GM12865 (cell line): ENCODE measurements at regions not wholly inside any gene's neighbourhood (a gene's known extent, or its start where the extent isn't known, plus 50 kb on each side); places are given as distances from the start of the nearest gene placed in this dataset.
A peak's percentile ranks its signal among the peaks of the same experiment; 100 is the strongest.
"Not testable (repeated sequence)": the region's sequence is repeated elsewhere in the genome, so short reads cannot be mapped to it uniquely, and the experiment has no call there.

Experiments used
- DNase-seq: peaks from one replicate; pipeline ENCODE4 v3.0.0; 2010; ENCODE audit warnings: low read depth
- H3K4me3 ChIP-seq: 2 replicates; pipeline ENCODE4 v1.5.1; 2011; ENCODE audit warnings: mild to moderate bottlenecking, low read depth, low read length, control low read depth
- TF ChIP-seq, protein P1 (sequence below): IDR thresholded peaks from 2 replicates; pipeline ENCODE4 v1.5.1; 2011; ENCODE audit warnings: low read length, control low read depth, low read depth, inconsistent platforms; ENCODE audit not compliant: insufficient read depth; ENCODE audit errors: missing control alignments

DNA sequence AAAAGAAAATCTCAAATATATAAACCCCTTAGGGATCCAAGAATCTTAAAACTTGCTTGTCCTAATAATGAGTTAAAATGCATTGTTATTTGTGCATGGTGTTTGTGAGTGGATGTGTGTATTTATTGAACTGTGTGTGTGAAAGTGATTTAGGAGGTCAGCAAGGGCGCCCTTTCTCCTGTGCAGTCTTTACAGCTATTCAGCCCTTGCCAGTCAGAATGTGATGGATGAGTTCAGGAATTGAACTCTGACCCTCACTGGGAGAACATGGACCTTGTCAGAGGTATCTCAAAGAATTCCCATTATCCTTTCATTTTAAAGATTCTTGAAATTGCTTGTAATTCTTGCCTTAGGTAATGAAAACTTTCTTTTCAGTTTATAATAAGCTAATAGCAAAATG lies 493.0 kb upstream of the ADGRL4 start:
- DNase-seq: no peak
- TF ChIP-seq, protein P1, sequence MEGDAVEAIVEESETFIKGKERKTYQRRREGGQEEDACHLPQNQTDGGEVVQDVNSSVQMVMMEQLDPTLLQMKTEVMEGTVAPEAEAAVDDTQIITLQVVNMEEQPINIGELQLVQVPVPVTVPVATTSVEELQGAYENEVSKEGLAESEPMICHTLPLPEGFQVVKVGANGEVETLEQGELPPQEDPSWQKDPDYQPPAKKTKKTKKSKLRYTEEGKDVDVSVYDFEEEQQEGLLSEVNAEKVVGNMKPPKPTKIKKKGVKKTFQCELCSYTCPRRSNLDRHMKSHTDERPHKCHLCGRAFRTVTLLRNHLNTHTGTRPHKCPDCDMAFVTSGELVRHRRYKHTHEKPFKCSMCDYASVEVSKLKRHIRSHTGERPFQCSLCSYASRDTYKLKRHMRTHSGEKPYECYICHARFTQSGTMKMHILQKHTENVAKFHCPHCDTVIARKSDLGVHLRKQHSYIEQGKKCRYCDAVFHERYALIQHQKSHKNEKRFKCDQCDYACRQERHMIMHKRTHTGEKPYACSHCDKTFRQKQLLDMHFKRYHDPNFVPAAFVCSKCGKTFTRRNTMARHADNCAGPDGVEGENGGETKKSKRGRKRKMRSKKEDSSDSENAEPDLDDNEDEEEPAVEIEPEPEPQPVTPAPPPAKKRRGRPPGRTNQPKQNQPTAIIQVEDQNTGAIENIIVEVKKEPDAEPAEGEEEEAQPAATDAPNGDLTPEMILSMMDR: no peak

DNA sequence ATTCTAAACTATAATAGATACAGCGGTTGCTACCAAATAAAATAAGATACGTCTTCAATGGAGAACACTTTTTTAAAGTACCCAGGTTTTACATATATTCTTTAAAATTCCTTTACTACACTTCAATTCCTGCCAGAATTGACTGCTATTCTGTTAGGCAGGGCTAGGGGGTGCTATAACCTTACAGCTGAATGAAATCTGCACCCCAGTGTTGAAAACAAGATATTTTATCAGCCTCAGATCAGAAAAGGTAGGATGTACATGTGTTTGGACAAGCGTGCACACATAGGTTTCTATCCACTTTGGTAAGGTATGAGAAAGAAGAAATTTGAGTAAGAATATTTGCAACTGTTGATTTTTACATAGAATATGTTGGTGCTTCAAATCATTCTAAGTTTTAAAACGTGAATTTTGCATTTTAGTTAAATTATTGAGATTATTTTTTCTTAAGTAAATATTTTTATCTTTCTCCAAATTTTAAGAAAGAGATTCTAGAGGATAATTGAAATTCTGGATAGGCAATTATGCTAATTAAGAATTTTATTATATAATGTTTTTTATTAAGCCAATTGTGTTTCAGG lies 490.8 kb upstream of the ADGRL4 start:
- TF ChIP-seq, protein P1: peak; percentile 83
- peak; percentile 50 for DNase-seq

More for the DNA sequence above, 493.0 kb upstream of the ADGRL4 start:
- H3K4me3 ChIP-seq: no peak overlapping the region

DNA sequence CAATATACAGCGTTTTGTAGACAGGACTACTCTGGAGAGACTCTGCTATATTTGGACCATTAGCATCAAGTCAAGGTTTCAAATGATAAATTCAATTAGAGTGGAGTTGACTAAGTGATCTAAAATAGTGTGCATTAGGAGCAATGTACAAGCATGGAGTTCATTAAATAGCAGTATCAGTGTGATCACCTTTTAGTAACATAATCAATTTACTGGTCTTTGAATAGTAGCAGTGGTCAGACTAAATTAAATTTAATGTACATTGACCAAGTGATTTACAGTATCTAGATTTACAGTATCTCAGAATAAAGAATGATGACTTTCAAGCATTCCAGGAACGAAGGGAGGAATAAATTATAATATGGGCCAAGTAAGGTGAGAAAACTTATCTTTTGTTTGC lies 489.6 kb upstream of the ADGRL4 start:
- H3K4me3 ChIP-seq: no peak overlapping the region
- TF ChIP-seq, protein P1: no peak
- no peak for DNase-seq

More for the DNA sequence above, 490.8 kb upstream of the ADGRL4 start:
- H3K4me3 ChIP-seq: no peak overlapping the region

DNA sequence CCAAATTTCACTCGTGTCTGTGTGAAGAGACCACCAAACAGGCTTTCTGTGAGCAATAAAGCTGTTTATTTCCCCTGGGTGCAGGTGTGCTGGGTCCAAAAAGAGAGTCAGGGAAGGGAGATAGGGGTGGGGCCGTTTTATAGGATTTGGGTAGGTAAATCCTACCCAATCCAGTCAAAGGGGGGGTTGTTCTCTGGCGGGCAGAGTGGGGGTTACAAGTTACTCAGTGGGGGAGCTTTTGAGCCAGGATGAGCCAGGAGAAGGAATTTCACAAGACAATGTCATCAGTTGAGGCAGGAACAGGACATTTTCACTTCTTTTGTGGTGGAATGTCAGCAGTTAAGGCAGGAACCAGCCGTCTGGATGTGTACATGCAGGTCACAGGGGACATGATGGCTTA lies 487.2 kb upstream of the ADGRL4 start:
- DNase-seq: not testable (repeated sequence)

DNA sequence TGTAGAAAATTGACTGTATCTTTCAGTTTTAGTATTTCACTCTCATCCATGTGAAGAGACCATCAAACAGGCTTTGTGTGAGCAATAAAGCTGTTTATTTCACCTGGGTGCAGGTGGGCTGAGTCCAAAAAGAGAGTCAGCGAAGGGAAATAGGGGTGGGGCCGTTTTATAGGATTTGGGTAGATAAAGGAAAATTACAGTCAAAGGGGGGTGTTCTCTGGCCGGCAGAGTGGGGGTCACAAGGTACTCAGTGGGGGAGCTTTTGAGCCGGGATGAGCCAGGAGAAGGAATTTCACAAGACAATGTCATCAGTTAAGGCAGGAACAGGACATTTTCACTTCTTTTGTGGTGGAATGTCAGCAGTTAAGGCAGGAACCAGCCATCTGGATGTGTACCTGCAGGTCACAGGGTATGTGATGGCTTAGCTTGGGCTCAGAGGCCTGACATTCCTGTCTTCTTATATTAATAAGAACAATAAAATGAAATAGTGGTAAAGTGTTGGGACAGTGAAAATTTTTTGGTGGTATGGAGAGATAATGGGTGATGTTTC lies 482.1 kb upstream of the ADGRL4 start:
- not testable (repeated sequence) for DNase-seq, H3K4me3 ChIP-seq

More for the DNA sequence above, 487.2 kb upstream of the ADGRL4 start:
- not testable (repeated sequence) for H3K4me3 ChIP-seq

DNA sequence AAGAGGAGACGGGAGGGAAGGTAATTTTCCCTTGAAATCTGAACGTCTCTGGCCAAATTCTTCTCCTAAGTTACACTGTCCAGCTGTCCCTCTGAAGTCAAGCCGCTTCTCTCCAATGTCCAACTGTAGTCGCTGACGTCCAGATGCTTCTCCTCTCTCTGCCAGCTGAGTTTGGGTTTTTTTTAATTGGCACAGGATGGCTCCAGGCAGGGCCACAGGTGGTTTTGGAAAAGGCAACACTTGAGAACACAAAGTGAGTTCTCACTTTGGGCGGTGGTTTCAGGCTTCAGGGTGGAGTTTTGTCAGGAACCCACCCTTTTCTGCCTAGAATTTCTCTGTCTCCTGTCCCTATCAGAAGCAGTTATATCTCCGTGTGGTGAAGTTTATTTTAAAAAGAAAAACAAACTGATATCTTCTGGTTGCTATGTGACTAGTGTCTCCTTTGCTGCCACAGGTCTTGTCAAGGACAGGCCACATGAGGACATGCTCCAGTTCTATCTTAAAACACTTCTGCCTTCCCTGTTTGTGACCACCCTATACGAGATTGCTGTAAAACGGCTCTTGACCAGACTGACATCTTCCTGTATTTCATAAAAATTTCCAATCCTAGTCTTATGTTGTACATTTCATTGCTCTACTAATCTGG lies 472.3 kb upstream of the ADGRL4 start:
- no peak overlapping the region for H3K4me3 ChIP-seq
- no peak for DNase-seq
- TF ChIP-seq, protein P1: no peak

DNA sequence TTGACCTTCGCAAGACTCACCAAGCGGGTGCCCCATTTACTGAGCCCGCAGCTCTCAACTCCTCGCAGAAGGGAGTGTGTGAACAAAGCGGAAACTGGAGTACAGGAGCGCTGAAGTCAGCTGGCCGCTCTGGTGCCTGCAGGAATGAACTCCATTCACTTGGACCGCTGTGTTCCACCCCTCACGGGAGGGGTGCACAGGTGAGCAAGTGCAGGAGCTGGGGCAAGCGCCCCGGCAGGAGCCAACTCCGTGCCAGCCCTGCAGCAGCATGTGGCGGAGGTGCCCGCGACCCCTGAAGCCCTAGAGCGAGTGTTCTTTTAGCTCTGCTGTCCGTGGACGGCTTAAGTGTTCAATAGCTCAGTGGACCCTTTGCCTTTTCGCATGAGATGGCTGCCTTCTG lies 471.6 kb upstream of the ADGRL4 start:
- no peak overlapping the region for H3K4me3 ChIP-seq

More for the DNA sequence above, 471.6 kb upstream of the ADGRL4 start:
- TF ChIP-seq, protein P1: no peak
- no peak for DNase-seq
